PFSK-1 (cell line): ENCODE measurements at regions not wholly inside any gene's neighbourhood (a gene's known extent, or its start where the extent isn't known, plus 50 kb on each side); places are given as distances from the start of the nearest gene placed in this dataset.

ENCODE experiments used
- FOXP2 ChIP-seq: optimal IDR thresholded peaks from 2 replicates; pipeline ENCODE3; 2011; ENCODE audit warnings: borderline replicate concordance, control low read depth, inconsistent platforms; ENCODE audit not compliant: insufficient read depth; ENCODE audit errors: extremely low read length, extremely low read depth
- POLR2AphosphoS5 ChIP-seq: IDR thresholded peaks from 2 replicates; pipeline ENCODE4 v1.6.1; 2012; ENCODE audit warnings: low read depth, mild to moderate bottlenecking, control low read depth, low read length, moderate library complexity
- REST ChIP-seq, 2 experiments: IDR thresholded peaks; 2 replicates each; pipeline versions ENCODE4 v1.6.1 to v1.8.0; 2011 to 2012; ENCODE audit warnings: low read depth in 2 of 2, low read length in 2 of 2, control low read depth in 1 of 2, inconsistent platforms in 1 of 2, mild to moderate bottlenecking in 1 of 2, moderate library complexity in 1 of 2; ENCODE audit not compliant: insufficient read depth in 1 of 2
- SIN3A ChIP-seq: IDR thresholded peaks from 2 replicates; pipeline ENCODE4 v1.6.1; 2012; ENCODE audit warnings: mild to moderate bottlenecking, low read length, moderate library complexity, borderline replicate concordance; ENCODE audit not compliant: insufficient read depth
- TAF1 ChIP-seq: IDR thresholded peaks from 2 replicates; pipeline ENCODE4 v1.6.1; 2012; ENCODE audit warnings: low read length, control low read depth, borderline replicate concordance; ENCODE audit not compliant: insufficient read depth

GRCh38 chr7:47707583-47707982, 125.7 kb upstream of the TNS3 start:
- no peak for TF ChIP-seq TAF1
- TF ChIP-seq POLR2AphosphoS5 = no peak
- no peak for TF ChIP-seq SIN3A
- no peak for TF ChIP-seq REST (IDR thresholded peaks at IDR 0.05; ENCODE audit: insufficient read depth in 1 of 2, low read depth in 2 of 2, low read length in 2 of 2)
- TF ChIP-seq FOXP2 = no peak

- TF ChIP-seq FOXP2 (no peak), POLR2AphosphoS5 (no peak), SIN3A (no peak), REST (IDR thresholded peaks at IDR 0.05; ENCODE audit: insufficient read depth in 1 of 2, low read depth in 2 of 2, low read length in 2 of 2) (no peak), TAF1 (no peak)
Measured at GRCh38 chr7:47704936-47705335, 123.0 kb upstream of the TNS3 start.

- TF ChIP-seq TAF1 (no peak), FOXP2 (no peak), POLR2AphosphoS5 (no peak), SIN3A (no peak), REST (IDR thresholded peaks at IDR 0.05; ENCODE audit: insufficient read depth in 1 of 2, low read depth in 2 of 2, low read length in 2 of 2) (no peak)
Measured at GRCh38 chr7:47702080-47702479, 120.2 kb upstream of the TNS3 start.

GRCh38 chr7:47698386-47698785, 116.5 kb upstream of the TNS3 start:
- TF ChIP-seq POLR2AphosphoS5 (no peak), TAF1 (no peak), SIN3A (no peak), REST (IDR thresholded peaks at IDR 0.05; ENCODE audit: insufficient read depth in 1 of 2, low read depth in 2 of 2, low read length in 2 of 2) (no peak), FOXP2 (no peak)

- no peak for TF ChIP-seq SIN3A
- TF ChIP-seq POLR2AphosphoS5 = no peak
- no peak for TF ChIP-seq FOXP2
- no peak for TF ChIP-seq TAF1
- no peak for TF ChIP-seq REST (IDR thresholded peaks at IDR 0.05; ENCODE audit: insufficient read depth in 1 of 2, low read depth in 2 of 2, low read length in 2 of 2)
Measured at GRCh38 chr7:47697543-47697942, 115.6 kb upstream of the TNS3 start.
